GM19438 (cell line): ENCODE measurements at regions not wholly inside any gene's neighbourhood (a gene's known extent, or its start where the extent isn't known, plus 50 kb on each side); places are given as distances from the start of the nearest gene placed in this dataset.

ENCODE experiments used
- ATAC-seq: cut with Tn5 transposase; IDR thresholded peaks from one replicate; pipeline ENCODE4 v1.9.1; 2021; ENCODE audit warnings: low read depth; ENCODE audit not compliant: unreplicated experiment

GRCh38 chr19:28526038-28526437 lies 686.9 kb downstream of the UQCRFS1 start:
- no peak for ATAC-seq

- no peak for ATAC-seq
These were observed 689.3 kb downstream of the UQCRFS1 start for GRCh38 chr19:28523619-28524018.

GRCh38 chr19:28522545-28522922 lies 690.4 kb downstream of the UQCRFS1 start:
- no peak for ATAC-seq

- no peak for ATAC-seq
These were observed 691.1 kb downstream of the UQCRFS1 start for GRCh38 chr19:28521614-28522544.

- ATAC-seq: no peak
These were observed 691.9 kb downstream of the UQCRFS1 start for GRCh38 chr19:28520998-28521568.

GRCh38 chr19:28519952-28520861 lies 692.7 kb downstream of the UQCRFS1 start:
- ATAC-seq: no peak

GRCh38 chr19:28519218-28519779 lies 693.7 kb downstream of the UQCRFS1 start:
- ATAC-seq: no peak

GRCh38 chr19:28516415-28516872 lies 696.5 kb downstream of the UQCRFS1 start:
- no peak for ATAC-seq

GRCh38 chr19:28514166-28514565 lies 698.8 kb downstream of the UQCRFS1 start:
- no peak for ATAC-seq

- ATAC-seq: no peak
These were observed 701.3 kb downstream of the UQCRFS1 start for GRCh38 chr19:28511655-28512054.

GRCh38 chr19:28509079-28509895 lies 703.7 kb downstream of the UQCRFS1 start:
- no peak for ATAC-seq

GRCh38 chr19:28508666-28509065 lies 704.3 kb downstream of the UQCRFS1 start:
- no peak for ATAC-seq

GRCh38 chr19:28505933-28506332 lies 707.0 kb downstream of the UQCRFS1 start:
- ATAC-seq: no peak

- no peak for ATAC-seq
These were observed 707.8 kb downstream of the UQCRFS1 start for GRCh38 chr19:28505134-28505533.

- ATAC-seq: no peak
These were observed 708.2 kb downstream of the UQCRFS1 start for GRCh38 chr19:28504727-28505126.

GRCh38 chr19:28504139-28504538 lies 708.8 kb downstream of the UQCRFS1 start:
- ATAC-seq: no peak

GRCh38 chr19:28502879-28503734 lies 709.8 kb downstream of the UQCRFS1 start:
- ATAC-seq: no peak

GRCh38 chr19:28501976-28502375 lies 711.0 kb downstream of the UQCRFS1 start:
- no peak for ATAC-seq
